ENCODE measurements at regions not wholly inside any gene's neighbourhood (a gene's known extent, or its start where the extent isn't known, plus 50 kb on each side); places are given as distances from the start of the nearest gene placed in this dataset.

GRCh38 chr4:30630431-30630830, 89.7 kb upstream of the PCDH7 start:
- DNase-seq (ENCODE audit: low spot score) (no peak), ATAC-seq (ENCODE audit: low FRiP score) (no peak)
- no peak for TF ChIP-seq CTCF (IDR thresholded peaks at IDR 0.05)

GRCh38 chr4:30632751-30633150, 87.4 kb upstream of the PCDH7 start:
- TF ChIP-seq CTCF (IDR thresholded peaks at IDR 0.05): no peak
- DNase-seq (ENCODE audit: low spot score) (no peak), ATAC-seq (ENCODE audit: low FRiP score) (no peak)

DNA sequence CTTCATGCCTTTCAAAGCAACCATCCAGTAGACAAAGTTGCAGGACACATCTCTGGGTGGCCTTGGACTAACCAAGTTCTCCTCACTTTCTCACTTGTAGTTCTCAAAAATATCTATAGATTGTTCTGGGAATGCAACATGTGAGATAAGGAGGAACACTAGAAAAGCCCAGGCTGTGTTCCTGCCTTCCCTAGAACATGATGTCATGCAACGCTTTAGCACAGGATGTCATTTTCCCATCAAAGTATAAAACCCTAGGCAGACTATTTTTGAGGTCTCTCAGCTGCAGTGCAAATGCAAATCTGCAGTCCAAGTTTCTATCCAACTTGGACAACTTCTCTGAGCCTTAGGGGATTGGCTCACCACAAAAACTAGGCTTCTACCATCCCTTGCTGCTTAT, 78.8 kb upstream of the PCDH7 start:
- ATAC-seq (ENCODE audit: low FRiP score): no peak

DNA sequence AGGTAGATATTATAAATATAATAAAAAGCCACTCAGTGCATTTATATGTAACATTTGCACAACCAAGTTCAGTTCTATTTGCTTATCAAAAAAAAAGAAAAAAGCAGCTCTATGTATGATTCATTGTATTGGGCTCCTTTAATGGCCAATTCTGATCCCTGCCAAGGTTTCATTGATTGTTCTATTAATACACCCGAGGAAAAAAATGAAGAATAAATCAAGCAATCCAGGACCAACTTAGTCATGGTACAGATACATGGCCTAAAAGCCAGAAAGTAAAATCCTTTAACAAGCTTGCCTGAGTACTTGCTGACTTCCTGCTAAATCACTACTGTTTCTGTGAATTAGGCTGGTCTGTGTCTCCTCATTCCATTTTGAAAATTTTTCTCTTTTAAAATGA, 77.6 kb upstream of the PCDH7 start:
- ATAC-seq (ENCODE audit: low FRiP score) (no peak), DNase-seq (ENCODE audit: low spot score) (no peak)
- TF ChIP-seq CTCF (IDR thresholded peaks at IDR 0.05): no peak

More for the DNA sequence above, 78.8 kb upstream of the PCDH7 start:
- no peak for DNase-seq (ENCODE audit: low spot score)
- TF ChIP-seq CTCF (IDR thresholded peaks at IDR 0.05): no peak

DNA sequence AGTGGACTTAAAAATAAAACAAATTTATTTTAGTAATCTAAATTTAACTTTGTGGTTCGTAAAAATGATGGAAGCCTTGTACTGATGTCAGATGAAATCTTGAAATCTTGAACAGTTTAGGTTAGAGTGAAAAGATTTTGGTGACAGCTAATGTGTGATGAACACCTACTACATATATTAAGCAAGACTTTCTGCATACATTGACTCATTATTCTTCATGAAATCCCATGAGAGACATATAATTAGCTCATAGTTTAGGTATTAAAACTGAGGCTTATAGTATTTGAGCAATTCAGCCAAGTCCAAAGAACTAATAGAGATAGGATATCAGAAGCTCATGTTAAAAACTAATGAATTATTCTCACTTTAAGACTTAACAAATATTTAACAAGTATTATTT, 66.9 kb upstream of the PCDH7 start:
- ATAC-seq (ENCODE audit: low FRiP score) (no peak), DNase-seq (ENCODE audit: low spot score) (no peak)

GRCh38 chr4:30656828-30657227, 63.3 kb upstream of the PCDH7 start:
- ATAC-seq (ENCODE audit: low FRiP score) (no peak), DNase-seq (ENCODE audit: low spot score) (no peak)
- TF ChIP-seq CTCF (IDR thresholded peaks at IDR 0.05): no peak

More for the DNA sequence above, 66.9 kb upstream of the PCDH7 start:
- no peak for TF ChIP-seq CTCF (IDR thresholded peaks at IDR 0.05)

GRCh38 chr4:30667919-30668318, 52.2 kb upstream of the PCDH7 start:
- no peak for DNase-seq (ENCODE audit: low spot score)
- no peak for ATAC-seq (ENCODE audit: low FRiP score)

More at GRCh38 chr4:30667919-30668318, 52.2 kb upstream of the PCDH7 start:
- no peak for TF ChIP-seq CTCF (IDR thresholded peaks at IDR 0.05)

All from omental fat pad (tissue), 3 donors.